Tibial nerve (tissue), 4 donors: ENCODE measurements at regions not wholly inside any gene's neighbourhood (a gene's known extent, or its start where the extent isn't known, plus 50 kb on each side); places are given as distances from the start of the nearest gene placed in this dataset.

Experiments used
- DNase-seq, 2 donors: peaks; one replicate each; pipeline ENCODE4 v3.0.0-alpha.2; 2019; ENCODE audit warnings: low spot score in 2 of 2
- H3K27ac ChIP-seq, 4 donors: fragments of 200-600 bp; sonication (generic) in 3 of 4; one replicate each; pipeline ENCODE4 v1.5.1; 2017 to 2019; ENCODE audit warnings: mild to moderate bottlenecking in 1 of 4
- H3K27me3 ChIP-seq, 2 donors: fragments of 200-600 bp; sonication (generic) in 1 of 2; one replicate each; pipeline versions ENCODE4 v1.5.1 to v1.6.0; 2017 to 2019
- H3K36me3 ChIP-seq, 3 donors: fragments of 200-600 bp; sonication (generic); one replicate each; pipeline ENCODE4 v1.5.1; 2018 to 2019
- H3K4me1 ChIP-seq, 4 donors: fragments of 200-600 bp; sonication (generic) in 3 of 4; one replicate each; pipeline ENCODE4 v1.5.1; 2017 to 2019
- H3K4me3 ChIP-seq, 4 donors: fragments of 200-600 bp; sonication (generic) in 3 of 4; one replicate each; pipeline ENCODE4 v1.5.1; 2017 to 2019; ENCODE audit warnings: mild to moderate bottlenecking in 1 of 4, moderate library complexity in 1 of 4
- H3K9me3 ChIP-seq, 4 donors: fragments of 200-600 bp; sonication (generic) in 3 of 4; one replicate each; pipeline ENCODE4 v1.5.1; 2017 to 2019
- EP300 ChIP-seq, 2 donors: sonication (generic); formaldehyde crosslinking; IDR thresholded peaks; one replicate each; pipeline ENCODE4 v1.6.1; 2017; ENCODE audit warnings: antibody characterized with exemption in 2 of 2, mild to moderate bottlenecking in 1 of 2
- POLR2A ChIP-seq, 2 donors: fragments of 450-650 bp; IDR thresholded peaks; one replicate each; pipeline ENCODE4 v1.6.1; 2017; ENCODE audit warnings: antibody characterized with exemption in 2 of 2, mild to moderate bottlenecking in 2 of 2, moderate library complexity in 2 of 2
- WGBS, 2 donors: methylation state at CpG; one replicate each; pipeline ENCODE4 v1.1.5; 2018; 5-methylcytosine and 5-hydroxymethylcytosine counted together
- TF ChIP-seq, protein P1 (sequence below), 5 experiments: fragments of 200-600 bp in 3 of 5; fragments of 450-650 bp in 2 of 5; sonication (generic) in 3 of 5; IDR thresholded peaks; one replicate each; pipeline ENCODE4 v1.5.1; 2016 to 2019; ENCODE audit warnings: antibody characterized with exemption in 5 of 5, mild to moderate bottlenecking in 3 of 5, moderate library complexity in 2 of 5

GRCh38 chr9:24045150-24045549 lies 219.1 kb upstream of the ELAVL2 start:
- TF ChIP-seq POLR2A (IDR thresholded peaks at IDR 0.05): no peak
- TF ChIP-seq, protein P1, sequence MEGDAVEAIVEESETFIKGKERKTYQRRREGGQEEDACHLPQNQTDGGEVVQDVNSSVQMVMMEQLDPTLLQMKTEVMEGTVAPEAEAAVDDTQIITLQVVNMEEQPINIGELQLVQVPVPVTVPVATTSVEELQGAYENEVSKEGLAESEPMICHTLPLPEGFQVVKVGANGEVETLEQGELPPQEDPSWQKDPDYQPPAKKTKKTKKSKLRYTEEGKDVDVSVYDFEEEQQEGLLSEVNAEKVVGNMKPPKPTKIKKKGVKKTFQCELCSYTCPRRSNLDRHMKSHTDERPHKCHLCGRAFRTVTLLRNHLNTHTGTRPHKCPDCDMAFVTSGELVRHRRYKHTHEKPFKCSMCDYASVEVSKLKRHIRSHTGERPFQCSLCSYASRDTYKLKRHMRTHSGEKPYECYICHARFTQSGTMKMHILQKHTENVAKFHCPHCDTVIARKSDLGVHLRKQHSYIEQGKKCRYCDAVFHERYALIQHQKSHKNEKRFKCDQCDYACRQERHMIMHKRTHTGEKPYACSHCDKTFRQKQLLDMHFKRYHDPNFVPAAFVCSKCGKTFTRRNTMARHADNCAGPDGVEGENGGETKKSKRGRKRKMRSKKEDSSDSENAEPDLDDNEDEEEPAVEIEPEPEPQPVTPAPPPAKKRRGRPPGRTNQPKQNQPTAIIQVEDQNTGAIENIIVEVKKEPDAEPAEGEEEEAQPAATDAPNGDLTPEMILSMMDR (IDR thresholded peaks at IDR 0.05): no peak
- TF ChIP-seq EP300 (IDR thresholded peaks at IDR 0.05): no peak

GRCh38 chr9:24044576-24044975 lies 218.5 kb upstream of the ELAVL2 start:
- WGBS, 2 donors: 91 to 94% methylated on average over 5 of the region's 5 CpGs

More at GRCh38 chr9:24045150-24045549, 219.1 kb upstream of the ELAVL2 start:
- H3K9me3 ChIP-seq: no peaks in the 10 kb centered on the region
- H3K27ac ChIP-seq: no peak overlapping the region
- H3K27me3 ChIP-seq: no peaks in the 10 kb centered on the region
- 73 to 81% methylated on average over 3 of the region's 3 CpGs for WGBS, 2 donors
- H3K36me3 ChIP-seq: no peaks in the 10 kb centered on the region
- no peak overlapping the region for H3K4me3 ChIP-seq
- no peak for DNase-seq
- H3K4me1 ChIP-seq: no peaks in the 10 kb centered on the region

DNA sequence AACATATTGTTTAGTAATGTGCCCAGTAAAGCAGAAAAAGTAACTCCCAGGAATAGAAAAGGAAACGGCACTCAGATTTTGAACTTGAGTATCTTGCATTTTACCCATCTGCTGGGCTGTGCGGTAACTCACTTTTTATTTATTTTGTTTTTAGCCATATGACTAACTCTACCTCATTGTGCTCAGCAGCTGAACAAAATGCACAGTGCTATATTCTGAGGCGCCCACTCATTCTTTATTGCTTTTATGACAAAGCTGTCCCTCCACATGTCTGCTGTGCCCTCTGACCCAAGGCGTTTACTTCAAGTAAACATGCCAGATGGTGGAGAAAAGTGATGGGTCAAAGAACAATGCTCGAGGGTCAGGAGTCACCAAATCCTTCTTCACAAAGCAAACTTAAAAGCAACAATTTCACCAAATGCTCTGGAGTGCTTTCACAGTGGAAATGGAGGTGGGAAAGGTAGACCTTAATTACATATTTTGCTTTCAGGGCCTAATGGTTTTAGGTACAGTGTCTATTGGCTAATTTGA lies 215.2 kb upstream of the ELAVL2 start:
- DNase-seq: no peak

More at GRCh38 chr9:24044576-24044975, 218.5 kb upstream of the ELAVL2 start:
- Histone ChIP-seq H3K36me3 (no peaks in the 10 kb centered on the region), H3K9me3 (no peaks in the 10 kb centered on the region), H3K27ac (no peak overlapping the region), H3K4me1 (no peaks in the 10 kb centered on the region), H3K4me3 (no peak overlapping the region), H3K27me3 (no peaks in the 10 kb centered on the region)
- TF ChIP-seq EP300 (IDR thresholded peaks at IDR 0.05): no peak
- no peak for TF ChIP-seq POLR2A (IDR thresholded peaks at IDR 0.05)
- TF ChIP-seq, protein P1 (IDR thresholded peaks at IDR 0.05): no peak
- DNase-seq: no peak

GRCh38 chr9:24036459-24036858 lies 210.4 kb upstream of the ELAVL2 start:
- no peaks in the 10 kb centered on the region for H3K27me3 ChIP-seq
- TF ChIP-seq POLR2A (IDR thresholded peaks at IDR 0.05) (no peak), EP300 (IDR thresholded peaks at IDR 0.05) (no peak)
- TF ChIP-seq, protein P1 (IDR thresholded peaks at IDR 0.05): no peak
- 51 to 73% methylated on average over 3 of the region's 3 CpGs for WGBS, 2 donors
- no peaks in the 10 kb centered on the region for H3K36me3 ChIP-seq
- H3K4me1 ChIP-seq: no peaks in the 10 kb centered on the region
- no peak overlapping the region for H3K4me3 ChIP-seq
- H3K9me3 ChIP-seq: no peaks in the 10 kb centered on the region
- no peak overlapping the region for H3K27ac ChIP-seq
- no peak for DNase-seq

More for the DNA sequence above, 215.2 kb upstream of the ELAVL2 start:
- Histone ChIP-seq H3K36me3 (no peaks in the 10 kb centered on the region), H3K4me3 (no peak overlapping the region), H3K27ac (no peak overlapping the region), H3K27me3 (no peaks in the 10 kb centered on the region), H3K4me1 (no peaks in the 10 kb centered on the region), H3K9me3 (no peaks in the 10 kb centered on the region)
- TF ChIP-seq EP300 (IDR thresholded peaks at IDR 0.05): no peak
- no peak for TF ChIP-seq POLR2A (IDR thresholded peaks at IDR 0.05)
- TF ChIP-seq, protein P1 (IDR thresholded peaks at IDR 0.05): no peak
- 29 to 34% methylated on average over 5 of the region's 5 CpGs for WGBS, 2 donors

DNA sequence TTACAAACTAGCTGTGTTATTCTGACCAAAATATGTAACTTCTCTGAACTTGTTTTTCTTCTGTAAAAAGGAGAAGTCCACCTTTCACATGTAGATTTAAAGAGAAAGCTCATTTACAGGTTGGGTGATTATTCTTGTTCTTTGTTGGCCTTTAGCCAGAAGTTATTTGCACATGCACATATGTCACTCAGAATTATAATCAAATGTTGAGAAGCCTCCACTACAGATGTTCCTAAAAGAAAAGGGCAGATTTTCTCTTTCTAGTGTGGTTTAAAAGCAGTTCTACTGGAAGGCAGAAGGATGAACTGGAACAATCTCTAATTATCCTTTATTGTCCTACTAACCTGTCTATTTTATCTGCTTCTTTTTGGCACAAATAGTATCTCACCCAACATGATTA lies 209.8 kb upstream of the ELAVL2 start:
- Histone ChIP-seq H3K4me1 (no peaks in the 10 kb centered on the region), H3K9me3 (no peaks in the 10 kb centered on the region), H3K36me3 (no peaks in the 10 kb centered on the region), H3K4me3 (no peak overlapping the region), H3K27me3 (no peaks in the 10 kb centered on the region), H3K27ac (no peak overlapping the region)
- TF ChIP-seq EP300 (IDR thresholded peaks at IDR 0.05) (no peak), POLR2A (IDR thresholded peaks at IDR 0.05) (no peak)
- TF ChIP-seq, protein P1 (IDR thresholded peaks at IDR 0.05): no peak
- DNase-seq: no peak
